ENCODE measurements at regions not wholly inside any gene's neighbourhood (a gene's known extent, or its start where the extent isn't known, plus 50 kb on each side); places are given as distances from the start of the nearest gene placed in this dataset.

GRCh38 chr1:170857955-170858354 lies 77.4 kb upstream of the MROH9 start:
- no peak for TF ChIP-seq CTCF (IDR thresholded peaks at IDR 0.05; ENCODE audit: poor library complexity, severe bottlenecking)
- TF ChIP-seq RAD21 (conservative IDR thresholded peaks at IDR 0.05) = no peak
- TF ChIP-seq POLR2AphosphoS5 (IDR thresholded peaks at IDR 0.05) = no peak
- no peak for TF ChIP-seq TAF1 (IDR thresholded peaks at IDR 0.05; ENCODE audit: low read depth)

Data from neural cell (in vitro differentiated cells).